H9 (cell line): ENCODE measurements at regions not wholly inside any gene's neighbourhood (a gene's known extent, or its start where the extent isn't known, plus 50 kb on each side); places are given as distances from the start of the nearest gene placed in this dataset.

Experiments used
- DNase-seq: peaks from one replicate; pipeline ENCODE4 v3.0.0-alpha.2; 2017
- H2AFZ ChIP-seq: one replicate; pipeline ENCODE4 v1.6.1; 2013; ENCODE audit warnings: mild to moderate bottlenecking, low read length, control low read depth, moderate library complexity
- H2AK5ac ChIP-seq: 2 replicates; pipeline ENCODE4 v1.6.1; 2013; ENCODE audit warnings: low read length, control low read depth, mixed read lengths; ENCODE audit not compliant: insufficient read length
- H2BK120ac ChIP-seq: one replicate; pipeline ENCODE4 v1.6.1; 2013; ENCODE audit warnings: low read depth, mild to moderate bottlenecking, low read length, control low read depth, inconsistent platforms; ENCODE audit not compliant: poor library complexity, severe bottlenecking
- H2BK12ac ChIP-seq: 2 replicates; pipeline ENCODE4 v1.6.1; 2013; ENCODE audit warnings: low read length, control low read depth, mixed read lengths, low read depth; ENCODE audit not compliant: insufficient read length
- H2BK15ac ChIP-seq: 2 replicates; pipeline ENCODE4 v1.6.1; 2013; ENCODE audit warnings: low read depth, low read length, control low read depth
- H2BK20ac ChIP-seq: one replicate; pipeline ENCODE4 v1.6.1; 2013; ENCODE audit warnings: low read depth, mild to moderate bottlenecking, low read length, control low read depth, inconsistent platforms; ENCODE audit not compliant: poor library complexity, severe bottlenecking
- H2BK5ac ChIP-seq: 2 replicates; pipeline ENCODE4 v1.6.1; 2013; ENCODE audit warnings: low read length, control low read depth, mixed read lengths; ENCODE audit not compliant: insufficient read length
- H3K14ac ChIP-seq: 2 replicates; pipeline ENCODE4 v1.6.1; 2013; ENCODE audit warnings: low read length, control low read depth; ENCODE audit not compliant: insufficient read depth
- H3K18ac ChIP-seq: 2 replicates; pipeline ENCODE4 v1.6.1; 2013; ENCODE audit warnings: low read depth, mild to moderate bottlenecking, mixed read lengths, low read length, control low read depth; ENCODE audit not compliant: insufficient read length
- H3K23ac ChIP-seq: 2 replicates; pipeline ENCODE4 v1.6.1; 2013; ENCODE audit warnings: low read length, control low read depth, mixed read lengths, low read depth; ENCODE audit not compliant: insufficient read length
- H3K23me2 ChIP-seq: 2 replicates; pipeline ENCODE4 v1.6.1; 2013; ENCODE audit warnings: low read depth, mild to moderate bottlenecking, mixed read lengths, low read length, control low read depth; ENCODE audit not compliant: insufficient read length, poor library complexity, severe bottlenecking
- H3K27ac ChIP-seq: 2 replicates; pipeline ENCODE4 v1.5.1; 2013; ENCODE audit warnings: low read length, control low read depth, mixed read lengths, low read depth; ENCODE audit not compliant: insufficient read length
- H3K27me3 ChIP-seq: 2 replicates; pipeline ENCODE4 v1.6.1; 2013; ENCODE audit warnings: low read length, control low read depth, inconsistent platforms; ENCODE audit not compliant: insufficient read depth
- H3K4ac ChIP-seq: 2 replicates; pipeline ENCODE4 v1.6.1; 2013; ENCODE audit warnings: low read depth, mild to moderate bottlenecking, control low read depth, inconsistent platforms, low read length, moderate library complexity
- H3K4me1 ChIP-seq: 2 replicates; pipeline ENCODE4 v1.6.1; 2013; ENCODE audit warnings: low read length, control low read depth, inconsistent platforms; ENCODE audit not compliant: insufficient read depth
- H3K4me2 ChIP-seq: 2 replicates; pipeline ENCODE4 v1.6.1; 2013; ENCODE audit warnings: low read length, control low read depth, mixed read lengths; ENCODE audit not compliant: insufficient read length, insufficient read depth
- H3K56ac ChIP-seq: 2 replicates; pipeline ENCODE4 v1.6.1; 2013; ENCODE audit warnings: low read depth, mild to moderate bottlenecking, mixed read lengths, low read length, control low read depth; ENCODE audit not compliant: insufficient read length
- H3K79me1 ChIP-seq: 2 replicates; pipeline ENCODE4 v1.6.1; 2013; ENCODE audit warnings: low read depth, mild to moderate bottlenecking, moderate library complexity, low read length, control low read depth, inconsistent platforms; ENCODE audit not compliant: insufficient read depth, poor library complexity, severe bottlenecking
- H3K79me2 ChIP-seq: 2 replicates; pipeline ENCODE4 v1.6.1; 2013; ENCODE audit warnings: low read length, control low read depth, inconsistent platforms; ENCODE audit not compliant: insufficient read depth
- H3K9ac ChIP-seq: 2 replicates; pipeline ENCODE4 v1.6.1; 2013; ENCODE audit warnings: low read length, control low read depth, mixed read lengths; ENCODE audit not compliant: insufficient read length; ENCODE audit errors: extremely low read depth
- H3K9me3 ChIP-seq: one replicate; pipeline ENCODE4 v1.6.1; 2013; ENCODE audit warnings: low read depth, low read length, inconsistent platforms; ENCODE audit not compliant: control insufficient read depth
- H3T11ph ChIP-seq: one replicate; pipeline ENCODE4 v1.6.1; 2013; ENCODE audit warnings: mild to moderate bottlenecking, low read length, control low read depth, inconsistent platforms
- H4K20me1 ChIP-seq: one replicate; pipeline ENCODE4 v1.6.1; 2013; ENCODE audit not compliant: control insufficient read depth, insufficient read length, insufficient read depth
- H4K5ac ChIP-seq: 2 replicates; pipeline ENCODE4 v1.6.1; 2013; ENCODE audit warnings: low read depth, mild to moderate bottlenecking, mixed read lengths, low read length, control low read depth; ENCODE audit not compliant: insufficient read length
- H4K8ac ChIP-seq: replicated peaks from 2 replicates; pipeline ENCODE4 v1.6.1; 2013; ENCODE audit warnings: low read length, control low read depth, mixed read lengths, low read depth; ENCODE audit not compliant: insufficient read length
- H4K91ac ChIP-seq: 2 replicates; pipeline ENCODE4 v1.6.1; 2013; ENCODE audit warnings: low read depth, mild to moderate bottlenecking, moderate library complexity, mixed read lengths, low read length, control low read depth; ENCODE audit not compliant: insufficient read length
- H3K27ac Mint-ChIP-seq, 3 experiments: 2 replicates in 2 of 3; 3 replicates in 1 of 3; pipeline ENCODE4 v1.8.0; 2020 to 2021; ENCODE audit warnings: mixed read lengths in 3 of 3, mild to moderate bottlenecking in 1 of 3, moderate library complexity in 1 of 3
- H3K27me3 Mint-ChIP-seq: 2 replicates; pipeline ENCODE4 v1.8.0; 2021; ENCODE audit warnings: low read depth, mild to moderate bottlenecking, moderate library complexity, mixed read lengths
- H3K36me3 Mint-ChIP-seq, 3 experiments: 2 replicates in 2 of 3; 3 replicates in 1 of 3; pipeline ENCODE4 v1.8.0; 2020 to 2021; ENCODE audit warnings: low read depth in 3 of 3, mixed read lengths in 3 of 3; ENCODE audit not compliant: insufficient read depth in 1 of 3
- H3K4me1 Mint-ChIP-seq, 2 experiments: 2 replicates each; pipeline ENCODE4 v1.8.0; 2020; ENCODE audit warnings: mixed read lengths in 2 of 2
- H3K4me3 Mint-ChIP-seq, 2 experiments: 2 replicates in 1 of 2; 3 replicates in 1 of 2; pipeline ENCODE4 v1.8.0; 2020 to 2021; ENCODE audit warnings: mild to moderate bottlenecking in 2 of 2, mixed read lengths in 2 of 2, moderate library complexity in 1 of 2
- H3K9me3 Mint-ChIP-seq, 2 experiments: 2 replicates in 1 of 2; 3 replicates in 1 of 2; pipeline ENCODE4 v1.8.0; 2020; ENCODE audit warnings: mild to moderate bottlenecking in 2 of 2, mixed read lengths in 2 of 2, moderate library complexity in 1 of 2
- WGBS: extraction: QIAGEN DNeasy Blood & Tissue Kit; methylation state at CpG from one replicate; pipeline ENCODE4 v1.1.7; 2013; ENCODE audit warnings: missing lambda C conversion rate, low lambda C conversion rate, mixed read lengths; ENCODE audit not compliant: insufficient read length; ENCODE audit errors: extremely low coverage; 5-methylcytosine and 5-hydroxymethylcytosine counted together
- TF ChIP-seq, protein P1 (sequence below): fragments of 200-600 bp; sonication (generic); conservative IDR thresholded peaks from 3 replicates; pipeline ENCODE4 v1.8.0; 2021; ENCODE audit warnings: antibody characterized with exemption, mild to moderate bottlenecking

DNA sequence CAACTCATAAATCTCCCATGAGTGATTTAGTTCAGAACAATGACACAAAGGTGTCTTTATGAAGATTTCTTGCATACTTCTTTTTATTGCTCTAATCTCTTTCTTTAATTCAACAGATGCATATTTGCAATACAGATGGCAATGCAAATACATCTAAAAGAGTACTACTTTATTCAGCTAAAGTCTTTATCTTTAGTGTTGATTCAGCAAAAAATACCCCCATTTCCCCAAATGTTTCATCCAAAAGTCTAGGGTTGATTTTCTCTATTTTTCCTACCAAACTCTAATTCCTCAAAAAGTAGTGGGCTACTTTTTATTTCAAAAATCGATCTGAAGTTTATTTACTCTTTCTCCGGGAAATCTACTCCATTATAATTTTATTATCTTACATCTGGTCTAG lies 1055.2 kb downstream of the STIM2 start:
- H3K27me3 Mint-ChIP-seq: no peaks in the 10 kb centered on the region
- Histone ChIP-seq H4K91ac (no peak overlapping the region), H4K8ac (no peak overlapping the region), H3K14ac (no peak overlapping the region), H3K23me2 (no peaks in the 10 kb centered on the region), H4K20me1 (no peaks in the 10 kb centered on the region), H3K9ac (no peak overlapping the region), H3T11ph (no peak overlapping the region), H3K27ac (no peak overlapping the region), H3K4ac (no peak overlapping the region), H3K9me3 (no peaks in the 10 kb centered on the region), H3K4me2 (no peak overlapping the region), H4K5ac (no peak overlapping the region), H2BK12ac (no peak overlapping the region), H2BK120ac (no peak overlapping the region), H2BK20ac (no peak overlapping the region), H3K79me1 (no peaks in the 10 kb centered on the region), H2AK5ac (no peak overlapping the region), H2AFZ (no peak overlapping the region), H2BK5ac (no peak overlapping the region), H3K23ac (no peak overlapping the region), H2BK15ac (no peak overlapping the region), H3K27me3 (no peaks in the 10 kb centered on the region), H3K4me1 (no peaks in the 10 kb centered on the region), H3K56ac (no peak overlapping the region), H3K18ac (no peak overlapping the region), H3K79me2 (no peaks in the 10 kb centered on the region)
- no CpG with 5 or more reads among the region's 2 CpGs for WGBS
- peaks cover 0 to 11% of the 10 kb centered on the region in 2 experiments; a peak in 3 of 4 replicates for H3K4me1 Mint-ChIP-seq
- no peaks in the 10 kb centered on the region for H3K9me3 Mint-ChIP-seq
- no peak overlapping the region for H3K4me3 Mint-ChIP-seq
- H3K36me3 Mint-ChIP-seq: no peaks in the 10 kb centered on the region
- no peak overlapping the region for H3K27ac Mint-ChIP-seq
- no peak for DNase-seq
- TF ChIP-seq, protein P1, sequence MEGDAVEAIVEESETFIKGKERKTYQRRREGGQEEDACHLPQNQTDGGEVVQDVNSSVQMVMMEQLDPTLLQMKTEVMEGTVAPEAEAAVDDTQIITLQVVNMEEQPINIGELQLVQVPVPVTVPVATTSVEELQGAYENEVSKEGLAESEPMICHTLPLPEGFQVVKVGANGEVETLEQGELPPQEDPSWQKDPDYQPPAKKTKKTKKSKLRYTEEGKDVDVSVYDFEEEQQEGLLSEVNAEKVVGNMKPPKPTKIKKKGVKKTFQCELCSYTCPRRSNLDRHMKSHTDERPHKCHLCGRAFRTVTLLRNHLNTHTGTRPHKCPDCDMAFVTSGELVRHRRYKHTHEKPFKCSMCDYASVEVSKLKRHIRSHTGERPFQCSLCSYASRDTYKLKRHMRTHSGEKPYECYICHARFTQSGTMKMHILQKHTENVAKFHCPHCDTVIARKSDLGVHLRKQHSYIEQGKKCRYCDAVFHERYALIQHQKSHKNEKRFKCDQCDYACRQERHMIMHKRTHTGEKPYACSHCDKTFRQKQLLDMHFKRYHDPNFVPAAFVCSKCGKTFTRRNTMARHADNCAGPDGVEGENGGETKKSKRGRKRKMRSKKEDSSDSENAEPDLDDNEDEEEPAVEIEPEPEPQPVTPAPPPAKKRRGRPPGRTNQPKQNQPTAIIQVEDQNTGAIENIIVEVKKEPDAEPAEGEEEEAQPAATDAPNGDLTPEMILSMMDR: no peak
